ENCODE measurements at regions not wholly inside any gene's neighbourhood (a gene's known extent, or its start where the extent isn't known, plus 50 kb on each side); places are given as distances from the start of the nearest gene placed in this dataset.

DNA sequence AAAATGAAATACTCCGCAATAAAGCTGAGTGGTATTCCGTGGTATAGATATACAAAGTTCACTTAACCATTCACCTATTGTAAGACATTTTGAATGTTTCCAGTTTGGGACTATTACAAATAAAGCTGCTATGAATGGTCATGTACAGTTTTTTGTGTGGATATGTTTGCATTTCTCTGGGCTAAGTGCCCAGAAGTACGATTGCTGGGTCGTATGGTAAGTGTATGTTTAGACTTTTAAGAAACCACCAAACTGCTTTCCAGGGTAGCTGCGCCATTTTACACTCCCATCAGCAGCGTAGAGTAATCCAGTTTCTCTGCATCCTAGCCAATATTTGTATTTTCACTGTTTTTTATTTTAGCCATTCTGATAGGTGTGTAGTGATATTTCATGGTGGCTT is 208.4 kb upstream of the TLE3 start (continued):
- TF ChIP-seq TCF7L2 (IDR thresholded peaks at IDR 0.05; ENCODE audit: borderline replicate concordance, extremely low read depth, insufficient read depth, insufficient read length) (no peak), ELF1 (IDR thresholded peaks at IDR 0.05; ENCODE audit: borderline replicate concordance, low read depth) (no peak), SRF (IDR thresholded peaks at IDR 0.05; ENCODE audit: low read depth) (no peak), FOSL1 (IDR thresholded peaks at IDR 0.05; ENCODE audit: low read depth) (no peak)

DNA sequence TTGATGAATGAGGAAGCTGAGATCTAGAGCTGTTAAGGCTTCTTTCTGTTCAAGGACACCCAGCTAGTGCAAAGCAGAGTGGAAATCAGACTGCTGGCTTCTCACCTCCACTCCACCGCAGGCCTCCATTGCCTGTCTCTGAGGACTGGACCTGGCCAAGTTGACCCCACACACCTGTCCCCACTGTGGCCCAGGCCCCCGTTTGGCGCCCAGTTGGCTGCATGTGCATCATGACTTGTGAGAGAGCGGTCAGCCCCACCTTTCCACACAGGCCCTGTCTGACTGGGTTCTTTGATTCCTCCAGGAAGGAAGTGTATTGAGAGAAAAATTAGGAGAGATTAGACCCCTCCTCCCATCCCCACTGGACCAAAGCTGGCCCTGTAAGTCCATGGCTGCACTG is 206.3 kb upstream of the TLE3 start:
- Histone ChIP-seq H3K4me2 (ENCODE audit: low read length) (no peak overlapping the region), H3K27me3 (ENCODE audit: insufficient read depth, low read length) (no peaks in the 10 kb centered on the region), H3K9me2 (ENCODE audit: insufficient read depth) (no peaks in the 10 kb centered on the region), H3K4me3 (replicated peaks in 1 of 2; ENCODE audit: low read depth in 1 of 2, low read length in 2 of 2) (no peak overlapping the region), H3K36me3 (ENCODE audit: control insufficient read depth in 1 of 2, insufficient read depth in 2 of 2, low read length in 2 of 2) (no peaks in the 10 kb centered on the region), H4K20me1 (ENCODE audit: insufficient read depth) (no peaks in the 10 kb centered on the region), H3K79me2 (ENCODE audit: insufficient read depth, low read length) (no peaks in the 10 kb centered on the region), H2AFZ (ENCODE audit: low read depth, low read length, poor library complexity, severe bottlenecking) (no peak overlapping the region), H3K4me1 (ENCODE audit: control insufficient read depth in 1 of 2, insufficient read depth in 2 of 2, low read length in 2 of 2) (peaks cover 4 to 11% of the 10 kb centered on the region in 2 experiments; a peak in 3 of 4 replicates), H3K9ac (ENCODE audit: low read length) (no peak overlapping the region), H3K9me3 (ENCODE audit: control insufficient read depth in 1 of 2, insufficient read depth in 1 of 2, low read depth in 1 of 2, low read length in 2 of 2) (no peaks in the 10 kb centered on the region), H3K27ac (ENCODE audit: low read depth, low read length) (no peak overlapping the region)
- ChIA-PET POLR2A (no interaction called here), CTCF (no interaction called here), RAD21 (ENCODE audit: low non-redundant PET in 1 of 2, low total read pairs in 2 of 2, uncharacterized antibody in 2 of 2, unreplicated experiment in 2 of 2) (no interaction called here)
- BruUV-seq (replicated peaks): no TSS peak
- TF ChIP-seq ZFX (IDR thresholded peaks at IDR 0.05) (no peak), SRF (IDR thresholded peaks at IDR 0.05; ENCODE audit: low read depth) (no peak), POLR2A (IDR thresholded peaks at IDR 0.05; ENCODE audit: borderline replicate concordance, extremely low read depth, insufficient read depth, insufficient read length) (no peak)
- TF ChIP-seq, protein P1, sequence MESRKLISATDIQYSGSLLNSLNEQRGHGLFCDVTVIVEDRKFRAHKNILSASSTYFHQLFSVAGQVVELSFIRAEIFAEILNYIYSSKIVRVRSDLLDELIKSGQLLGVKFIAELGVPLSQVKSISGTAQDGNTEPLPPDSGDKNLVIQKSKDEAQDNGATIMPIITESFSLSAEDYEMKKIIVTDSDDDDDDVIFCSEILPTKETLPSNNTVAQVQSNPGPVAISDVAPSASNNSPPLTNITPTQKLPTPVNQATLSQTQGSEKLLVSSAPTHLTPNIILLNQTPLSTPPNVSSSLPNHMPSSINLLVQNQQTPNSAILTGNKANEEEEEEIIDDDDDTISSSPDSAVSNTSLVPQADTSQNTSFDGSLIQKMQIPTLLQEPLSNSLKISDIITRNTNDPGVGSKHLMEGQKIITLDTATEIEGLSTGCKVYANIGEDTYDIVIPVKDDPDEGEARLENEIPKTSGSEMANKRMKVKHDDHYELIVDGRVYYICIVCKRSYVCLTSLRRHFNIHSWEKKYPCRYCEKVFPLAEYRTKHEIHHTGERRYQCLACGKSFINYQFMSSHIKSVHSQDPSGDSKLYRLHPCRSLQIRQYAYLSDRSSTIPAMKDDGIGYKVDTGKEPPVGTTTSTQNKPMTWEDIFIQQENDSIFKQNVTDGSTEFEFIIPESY (IDR thresholded peaks at IDR 0.05; ENCODE audit: extremely low read depth, insufficient replicate concordance, low read length): no peak
- no peak for ATAC-seq
- no peak for DNase-seq (ENCODE audit: low read depth, low spot score)
- intact Hi-C loops (cut with micrococcal nuclease): no loop called here

DNA sequence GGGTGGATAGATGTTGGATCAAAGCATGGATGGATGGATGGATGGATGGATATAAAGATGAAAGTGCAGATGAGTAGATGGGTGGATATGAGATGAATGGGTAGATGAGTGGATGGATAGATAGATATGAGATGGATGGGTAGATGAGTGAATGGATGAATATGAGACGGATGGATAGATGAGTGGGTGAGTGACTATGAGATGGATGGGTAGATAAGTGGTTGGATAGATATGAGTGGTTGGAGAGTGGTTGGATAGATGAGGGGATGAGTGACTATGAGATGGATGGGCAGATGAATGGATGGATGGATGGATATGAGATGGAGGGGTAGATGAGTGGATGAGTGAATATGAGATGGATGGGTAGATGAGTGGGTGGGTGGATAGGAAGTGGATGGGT is 204.6 kb upstream of the TLE3 start:
- intact Hi-C loops (cut with micrococcal nuclease): no loop called here
- TF ChIP-seq ZNF274 (IDR thresholded peaks at IDR 0.05; ENCODE audit: low read depth, low read length) (no peak), EZH2 (IDR thresholded peaks at IDR 0.05) (no peak), RAD21 (IDR thresholded peaks at IDR 0.05; ENCODE audit: low read depth) (no peak), EGR1 (IDR thresholded peaks at IDR 0.05; ENCODE audit: low read depth) (no peak), FOSL1 (IDR thresholded peaks at IDR 0.05; ENCODE audit: low read depth) (no peak)
- TF ChIP-seq, protein P2, sequence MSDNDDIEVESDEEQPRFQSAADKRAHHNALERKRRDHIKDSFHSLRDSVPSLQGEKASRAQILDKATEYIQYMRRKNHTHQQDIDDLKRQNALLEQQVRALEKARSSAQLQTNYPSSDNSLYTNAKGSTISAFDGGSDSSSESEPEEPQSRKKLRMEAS (IDR thresholded peaks at IDR 0.05): no peak
- TF ChIP-seq, protein P3, sequence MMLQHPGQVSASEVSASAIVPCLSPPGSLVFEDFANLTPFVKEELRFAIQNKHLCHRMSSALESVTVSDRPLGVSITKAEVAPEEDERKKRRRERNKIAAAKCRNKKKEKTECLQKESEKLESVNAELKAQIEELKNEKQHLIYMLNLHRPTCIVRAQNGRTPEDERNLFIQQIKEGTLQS (IDR thresholded peaks at IDR 0.05): no peak
- no peak for ATAC-seq

More for the DNA sequence above, 204.6 kb upstream of the TLE3 start:
- Histone ChIP-seq H3K9ac (ENCODE audit: low read length) (no peak overlapping the region), H3K4me2 (ENCODE audit: low read length) (no peak overlapping the region), H3K4me3 (replicated peaks in 1 of 2; ENCODE audit: low read depth in 1 of 2, low read length in 2 of 2) (no peak overlapping the region), H3K4me1 (ENCODE audit: control insufficient read depth in 1 of 2, insufficient read depth in 2 of 2, low read length in 2 of 2) (no peaks in the 10 kb centered on the region), H3K36me3 (ENCODE audit: control insufficient read depth in 1 of 2, insufficient read depth in 2 of 2, low read length in 2 of 2) (no peaks in the 10 kb centered on the region), H3K9me2 (ENCODE audit: insufficient read depth) (no peaks in the 10 kb centered on the region), H3K27ac (ENCODE audit: low read depth, low read length) (no peak overlapping the region), H4K20me1 (ENCODE audit: insufficient read depth) (no peaks in the 10 kb centered on the region), H2AFZ (ENCODE audit: low read depth, low read length, poor library complexity, severe bottlenecking) (no peak overlapping the region), H3K9me3 (ENCODE audit: control insufficient read depth in 1 of 2, insufficient read depth in 1 of 2, low read depth in 1 of 2, low read length in 2 of 2) (no peaks in the 10 kb centered on the region), H3K27me3 (ENCODE audit: insufficient read depth, low read length) (no peaks in the 10 kb centered on the region), H3K79me2 (ENCODE audit: insufficient read depth, low read length) (no peaks in the 10 kb centered on the region)
- ChIA-PET RAD21 (ENCODE audit: low non-redundant PET in 1 of 2, low total read pairs in 2 of 2, uncharacterized antibody in 2 of 2, unreplicated experiment in 2 of 2) (no interaction called here), CTCF (no interaction called here), POLR2A (no interaction called here)
- DNase-seq (ENCODE audit: low read depth, low spot score): no peak
- no TSS peak for BruUV-seq (replicated peaks)
